D721Med (cell line): ENCODE measurements at regions not wholly inside any gene's neighbourhood (a gene's known extent, or its start where the extent isn't known, plus 50 kb on each side); places are given as distances from the start of the nearest gene placed in this dataset.

ENCODE experiments used
- DNase-seq: peaks from one replicate; pipeline ENCODE4 v3.0.0; 2011; ENCODE audit warnings: low spot score; ENCODE audit not compliant: insufficient read length
- FAIRE-seq: peaks from 2 replicates; lab custom pipeline; 2011; peaks lifted over from hg19 to GRCh38; lab: Jason Lieb, UNC
- CTCF ChIP-seq: IDR thresholded peaks from 2 replicates; pipeline ENCODE4 v1.5.1; 2012; ENCODE audit warnings: mild to moderate bottlenecking, control low read depth; ENCODE audit not compliant: insufficient read depth; ENCODE audit errors: missing control alignments

GRCh38 chrX:20825984-20826383 is 548.2 kb upstream of the CNKSR2 start:
- no peak for TF ChIP-seq CTCF
- DNase-seq (no peak), FAIRE-seq (no peak)

GRCh38 chrX:20803971-20804370 is 537.3 kb upstream of the RPS6KA3 start:
- DNase-seq: no peak
- no peak for TF ChIP-seq CTCF
- FAIRE-seq: no peak

- FAIRE-seq (no peak), DNase-seq (no peak)
- TF ChIP-seq CTCF: no peak
These were observed 535.3 kb upstream of the RPS6KA3 start for GRCh38 chrX:20802036-20802435.

- FAIRE-seq: no peak
- TF ChIP-seq CTCF: no peak
These were observed 529.7 kb upstream of the RPS6KA3 start for GRCh38 chrX:20796450-20796849.

GRCh38 chrX:20789103-20789502 is 522.4 kb upstream of the RPS6KA3 start:
- FAIRE-seq: no peak
- no peak for TF ChIP-seq CTCF
- DNase-seq: no peak

More at GRCh38 chrX:20796450-20796849, 529.7 kb upstream of the RPS6KA3 start:
- DNase-seq: no peak

GRCh38 chrX:20767346-20767745 is 500.6 kb upstream of the RPS6KA3 start:
- no peak for TF ChIP-seq CTCF
- FAIRE-seq: no peak
- DNase-seq: no peak

GRCh38 chrX:20756585-20756984 is 489.9 kb upstream of the RPS6KA3 start:
- TF ChIP-seq CTCF: no peak
- DNase-seq (no peak), FAIRE-seq (no peak)
